Islet precursor cell (in vitro differentiated cells): ENCODE measurements at regions not wholly inside any gene's neighbourhood (a gene's known extent, or its start where the extent isn't known, plus 50 kb on each side); places are given as distances from the start of the nearest gene placed in this dataset.

Experiments used
- DNase-seq: peaks from one replicate; pipeline ENCODE4 v3.0.0-alpha.2; 2018

- no peak for DNase-seq
Observed at GRCh38 chr11:29959488-29959887, 57.3 kb downstream of the KCNA4 start.

- peak; percentile 56 for DNase-seq
Observed at GRCh38 chr11:29957431-29957830, 59.4 kb downstream of the KCNA4 start.

GRCh38 chr11:29956076-29956556 lies 60.7 kb downstream of the KCNA4 start:
- no peak for DNase-seq

GRCh38 chr11:29943347-29943746 lies 73.5 kb downstream of the KCNA4 start:
- no peak for DNase-seq

- DNase-seq = no peak
Observed at GRCh38 chr11:29937526-29937925, 79.3 kb downstream of the KCNA4 start.

- no peak for DNase-seq
Observed at GRCh38 chr11:29934115-29934638, 82.7 kb downstream of the KCNA4 start.

GRCh38 chr11:29916040-29916439 lies 100.8 kb downstream of the KCNA4 start:
- DNase-seq = no peak

GRCh38 chr11:29914203-29914930 lies 102.5 kb downstream of the KCNA4 start:
- no peak for DNase-seq

GRCh38 chr11:29913352-29913751 lies 103.5 kb downstream of the KCNA4 start:
- DNase-seq = no peak

GRCh38 chr11:29900382-29900781 lies 116.4 kb downstream of the KCNA4 start:
- DNase-seq = no peak

GRCh38 chr11:29879560-29879959 lies 137.3 kb downstream of the KCNA4 start:
- no peak for DNase-seq

GRCh38 chr11:29876192-29876591 lies 140.6 kb downstream of the KCNA4 start:
- no peak for DNase-seq

GRCh38 chr11:29847219-29847618 lies 169.6 kb downstream of the KCNA4 start:
- no peak for DNase-seq

- DNase-seq = no peak
Observed at GRCh38 chr11:29844701-29845379, 172.0 kb downstream of the KCNA4 start.

- DNase-seq = no peak
Observed at GRCh38 chr11:29844031-29844430, 172.8 kb downstream of the KCNA4 start.

- DNase-seq = no peak
Observed at GRCh38 chr11:29842061-29842460, 174.8 kb downstream of the KCNA4 start.

- DNase-seq = no peak
Observed at GRCh38 chr11:29826878-29827277, 190.0 kb downstream of the KCNA4 start.

- DNase-seq = no peak
Observed at GRCh38 chr11:29816359-29816758, 200.5 kb downstream of the KCNA4 start.

GRCh38 chr11:29809121-29809520 lies 207.7 kb downstream of the KCNA4 start:
- DNase-seq = no peak

GRCh38 chr11:29802522-29802921 lies 214.3 kb downstream of the KCNA4 start:
- DNase-seq = no peak

GRCh38 chr11:29801561-29801960 lies 215.3 kb downstream of the KCNA4 start:
- no peak for DNase-seq

GRCh38 chr11:29786092-29786491 lies 230.7 kb downstream of the KCNA4 start:
- no peak for DNase-seq

- no peak for DNase-seq
Observed at GRCh38 chr11:29783506-29783905, 233.3 kb downstream of the KCNA4 start.

- peak; percentile 45 for DNase-seq
Observed at GRCh38 chr11:29782447-29782846, 234.4 kb downstream of the KCNA4 start.
